ENCODE measurements at regions not wholly inside any gene's neighbourhood (a gene's known extent, or its start where the extent isn't known, plus 50 kb on each side); places are given as distances from the start of the nearest gene placed in this dataset.
"Not testable (repeated sequence)": the region's sequence is repeated elsewhere in the genome, so short reads cannot be mapped to it uniquely, and the experiment has no call there.

DNA sequence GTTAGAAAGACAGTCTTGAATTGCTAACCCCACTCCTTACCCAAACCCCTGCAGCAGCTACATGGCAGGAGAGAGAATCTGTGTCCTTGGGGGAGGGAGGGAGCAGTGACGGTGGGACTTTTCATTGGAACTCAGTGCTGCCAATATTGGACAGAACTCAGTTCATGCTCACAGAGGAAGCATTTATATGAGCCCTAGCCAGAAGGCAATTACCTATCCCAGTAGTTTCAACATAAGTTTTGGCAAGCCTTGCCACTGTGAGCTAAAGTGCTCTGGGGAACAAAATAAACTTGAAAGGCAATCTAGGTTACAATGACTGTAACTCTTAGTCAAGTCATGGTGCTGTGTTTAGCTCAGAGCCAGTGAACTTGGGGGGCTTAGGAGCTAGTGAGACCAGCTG is 1013.4 kb upstream of the COX7C start:
- DNase-seq (ENCODE audit: missing footprints) (no peak), ATAC-seq (peak; percentile 64)
- intact Hi-C loops (cut with DNase I): no loop called here

DNA sequence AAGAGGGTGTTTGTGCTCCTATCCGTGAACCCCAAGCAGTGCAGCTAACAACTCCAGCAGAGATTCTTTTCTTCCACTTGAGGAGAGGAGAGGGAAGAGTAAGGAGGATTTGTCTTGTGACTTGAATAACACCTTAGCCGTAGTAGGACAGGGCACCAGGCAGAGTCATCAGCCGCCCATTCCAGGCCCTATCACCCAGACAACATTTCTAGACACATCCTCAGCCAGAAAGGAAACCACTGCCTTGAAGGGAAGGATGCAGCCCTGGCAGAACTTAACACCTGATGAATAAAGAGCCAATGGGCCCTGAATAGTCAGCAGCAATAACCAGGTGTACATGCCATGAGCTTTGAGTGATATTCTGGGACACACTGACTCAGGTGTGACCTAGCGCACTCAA is 1013.0 kb upstream of the COX7C start:
- intact Hi-C loops (cut with DNase I): no loop called here
- DNase-seq (ENCODE audit: missing footprints): no peak
- ATAC-seq: no peak

DNA sequence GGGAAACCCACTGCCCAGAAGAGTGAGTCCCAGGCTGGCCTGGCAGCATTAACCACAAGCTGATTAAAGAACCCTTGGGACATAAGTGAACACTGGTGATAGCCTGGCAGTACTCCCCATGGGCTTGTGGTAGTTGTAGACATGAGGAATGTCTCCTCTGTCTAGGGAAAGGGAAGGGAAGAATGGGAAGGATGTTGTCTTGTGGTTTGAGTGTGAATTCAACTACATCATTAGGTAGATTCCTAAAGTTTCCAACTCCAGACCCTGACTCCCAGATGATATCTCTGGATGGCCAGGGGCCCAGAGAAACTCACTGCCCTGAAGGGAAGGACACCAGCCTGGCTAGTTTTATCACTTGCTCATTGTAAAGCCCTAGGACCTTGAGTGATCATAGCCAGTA is 1012.4 kb upstream of the COX7C start:
- intact Hi-C loops (cut with DNase I): no loop called here
- ATAC-seq (no peak), DNase-seq (ENCODE audit: missing footprints) (no peak)

DNA sequence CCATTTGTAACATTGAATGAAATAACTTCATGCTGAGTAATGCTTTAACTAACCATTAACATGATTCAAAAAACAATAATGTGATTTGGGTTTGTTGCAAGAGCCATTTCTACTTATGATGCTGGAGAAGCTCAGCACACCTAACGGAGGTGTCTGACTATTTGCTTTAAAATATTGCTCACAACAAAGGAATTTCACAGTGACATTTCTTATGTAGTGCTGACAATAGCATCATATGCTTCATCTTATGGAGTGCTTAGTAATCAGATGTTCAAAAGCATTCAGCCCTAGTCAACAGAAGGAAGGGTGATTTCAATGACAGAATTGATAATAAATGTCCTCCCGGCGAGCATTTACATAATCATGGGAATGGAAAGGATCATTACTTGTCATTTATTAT is 1003.3 kb upstream of the COX7C start:
- no peak for ATAC-seq
- intact Hi-C loops (cut with DNase I): no loop called here
- no peak for DNase-seq (ENCODE audit: missing footprints)

DNA sequence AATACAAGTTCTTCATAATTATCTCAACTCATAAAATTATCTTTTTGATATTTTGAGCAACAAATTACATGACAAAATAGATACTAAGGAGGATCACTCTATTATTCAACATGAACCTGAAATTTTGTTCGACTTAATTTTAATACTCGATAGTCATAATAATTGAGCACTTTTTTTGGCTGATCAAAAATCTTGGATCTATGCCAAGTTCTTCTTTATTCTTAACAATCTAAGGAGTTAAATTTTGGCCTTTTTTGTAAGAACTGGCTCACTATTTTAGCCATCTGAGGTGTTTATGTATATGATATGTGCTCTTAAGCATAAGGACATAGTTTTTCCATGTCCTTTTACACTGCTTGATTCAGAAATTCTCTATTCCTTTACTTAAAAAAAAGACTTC is 996.1 kb upstream of the COX7C start:
- DNase-seq (ENCODE audit: missing footprints) (no peak), ATAC-seq (no peak)
- intact Hi-C loops (cut with DNase I): no loop called here

DNA sequence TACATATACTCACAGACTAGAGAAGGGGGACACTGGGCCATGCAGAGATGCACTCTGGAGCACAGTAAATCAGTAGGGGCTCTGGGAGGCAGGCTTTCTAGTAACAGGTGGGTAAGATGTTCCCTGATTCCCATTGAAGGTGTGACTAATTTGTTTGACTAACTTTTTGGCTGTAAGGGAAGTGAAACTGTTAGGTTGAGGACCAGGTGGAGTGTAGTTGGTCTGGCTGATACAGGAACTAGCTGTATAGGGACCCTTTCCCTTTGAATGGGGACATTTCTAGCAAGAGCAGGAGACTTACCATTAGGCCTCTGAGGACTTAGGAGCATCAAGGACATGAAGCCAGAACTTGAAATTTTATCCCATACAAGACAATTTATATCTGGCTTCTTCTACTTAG is 989.6 kb upstream of the COX7C start:
- intact Hi-C loops (cut with DNase I): no loop called here
- DNase-seq (ENCODE audit: missing footprints) (no peak), ATAC-seq (no peak)

DNA sequence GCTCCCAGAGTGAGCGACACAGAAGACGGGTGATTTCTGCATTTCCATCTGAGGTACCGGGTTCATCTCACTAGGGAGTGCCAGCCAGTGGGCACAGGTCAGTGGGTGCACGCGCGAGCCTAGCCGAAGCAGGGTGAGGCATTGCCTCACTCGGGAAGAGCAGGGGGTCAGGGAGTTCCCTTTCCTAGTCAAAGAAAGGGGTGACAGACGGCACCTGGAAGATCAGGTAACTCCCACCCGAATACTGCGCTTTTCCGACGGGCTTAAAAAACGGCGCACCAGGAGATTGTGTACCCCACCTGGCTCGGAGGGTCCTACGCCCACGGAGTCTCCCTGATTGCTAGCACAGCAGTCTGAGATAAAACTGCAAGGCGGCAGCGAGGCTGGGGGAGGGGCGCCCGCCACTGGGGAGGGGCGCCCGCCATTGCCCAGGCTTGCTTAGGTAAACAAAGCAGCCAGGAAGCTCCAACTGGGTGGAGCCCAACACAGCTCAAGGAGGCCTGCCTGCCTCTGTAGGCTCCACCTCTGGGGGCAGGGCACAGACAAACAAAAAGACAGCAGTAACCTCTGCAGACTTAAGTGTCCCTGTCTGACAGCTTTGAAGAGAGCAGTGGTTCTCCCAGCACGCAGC is 979.1 kb upstream of the COX7C start:
- DNase-seq (ENCODE audit: missing footprints); intact Hi-C loops (cut with DNase I); ATAC-seq: not testable (repeated sequence)

DNA sequence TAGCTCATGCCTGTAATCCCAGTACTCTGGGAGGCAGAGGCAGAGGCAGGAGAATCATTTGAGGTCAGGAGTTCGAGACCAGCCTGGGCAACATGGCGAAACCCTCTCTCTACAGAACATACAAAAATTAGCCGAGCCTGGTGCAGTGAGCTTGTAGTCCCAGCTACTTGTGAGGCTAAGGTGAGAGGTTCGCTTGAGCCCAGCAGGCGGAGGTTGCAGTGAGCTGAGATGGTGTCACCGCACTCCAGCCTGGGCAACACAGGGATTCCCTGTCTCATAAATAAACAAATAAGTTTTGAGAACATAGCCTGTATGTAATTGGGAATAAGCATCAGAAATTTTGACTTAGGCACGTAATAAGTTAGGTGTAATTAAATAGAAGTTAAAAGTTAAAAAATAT is 971.7 kb upstream of the COX7C start:
- DNase-seq (ENCODE audit: missing footprints) (no peak), ATAC-seq (no peak)
- intact Hi-C loops (cut with DNase I): no loop called here

DNA sequence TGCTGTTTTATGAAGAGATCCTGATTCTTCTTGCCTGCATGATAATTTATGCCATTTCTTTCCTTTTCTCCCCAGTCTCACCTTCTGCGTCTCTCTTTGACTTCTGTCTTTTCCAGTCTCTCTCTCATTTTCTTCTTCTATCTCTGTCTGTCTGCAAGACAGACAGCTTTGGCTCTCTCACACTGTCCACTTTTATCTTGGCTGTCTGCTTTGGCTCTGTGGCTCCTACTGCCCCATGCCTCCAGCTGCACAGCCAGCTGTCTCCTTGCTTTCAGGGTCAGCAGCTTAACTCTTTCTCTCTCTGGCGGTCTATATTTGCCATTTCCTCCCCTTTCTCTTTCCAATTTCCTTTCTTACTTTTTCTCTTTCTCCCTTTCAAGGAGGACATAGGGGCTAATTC is 971.1 kb upstream of the COX7C start:
- intact Hi-C loops (cut with DNase I): no loop called here
- ATAC-seq (no peak), DNase-seq (ENCODE audit: missing footprints) (no peak)

DNA sequence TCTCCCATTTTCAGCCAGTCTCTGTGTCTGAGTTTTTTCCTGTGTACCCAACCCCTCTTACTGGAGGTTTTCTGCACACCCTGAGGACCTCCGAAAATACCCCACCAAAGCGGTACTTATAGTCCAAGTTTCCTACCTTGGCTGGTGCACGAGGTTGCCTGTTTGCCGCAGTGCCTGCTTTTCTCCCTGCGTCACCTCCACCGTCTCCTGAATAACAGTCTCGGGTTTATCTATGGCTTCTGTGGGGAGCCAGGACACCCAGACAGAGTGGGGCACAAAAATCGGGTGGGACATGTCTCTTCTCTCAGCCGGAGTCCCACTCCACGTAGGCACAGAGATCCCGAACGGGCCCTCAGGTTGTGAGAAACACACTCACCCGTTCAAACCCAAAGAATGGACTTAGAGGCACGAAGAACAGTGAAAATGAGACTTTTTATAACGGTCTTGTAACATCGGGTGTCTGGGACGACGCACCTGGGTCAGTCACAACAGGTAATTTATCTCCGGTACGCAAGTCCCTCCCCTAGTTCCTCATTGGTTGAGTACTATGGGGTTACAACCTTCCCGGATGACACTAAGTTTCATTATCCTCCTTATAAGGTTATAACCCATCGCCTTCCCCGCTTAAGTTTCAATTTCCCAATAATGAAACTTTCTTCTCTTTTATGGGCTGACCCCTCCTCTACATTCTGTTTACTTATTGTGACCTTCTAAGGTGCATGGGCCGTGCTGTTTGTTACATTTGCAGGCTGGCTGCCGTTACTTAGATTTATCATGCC is 970.2 kb upstream of the COX7C start:
- no peak for ATAC-seq
- intact Hi-C loops (cut with DNase I): no loop called here
- no peak for DNase-seq (ENCODE audit: missing footprints)

DNA sequence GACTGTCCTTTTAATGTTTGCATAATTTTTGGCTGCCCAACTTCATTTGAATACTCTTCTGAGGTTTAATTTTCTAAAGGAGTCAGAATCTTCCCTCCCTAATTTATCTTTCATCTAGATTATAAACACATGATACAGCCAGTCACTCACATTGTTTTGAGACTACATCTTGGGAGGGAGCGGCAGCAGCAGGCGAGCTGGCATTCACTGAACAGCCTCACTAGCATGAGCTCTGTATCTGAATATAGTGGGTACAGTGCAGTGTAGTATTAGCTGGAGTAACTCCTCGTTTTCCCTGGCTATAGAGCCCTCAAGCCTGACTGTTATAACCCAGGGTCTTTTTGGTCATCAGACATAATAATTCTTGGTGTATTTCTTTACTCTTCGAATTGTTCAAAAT is 969.2 kb upstream of the COX7C start:
- intact Hi-C loops (cut with DNase I): no loop called here
- ATAC-seq (no peak), DNase-seq (ENCODE audit: missing footprints) (no peak)

DNA sequence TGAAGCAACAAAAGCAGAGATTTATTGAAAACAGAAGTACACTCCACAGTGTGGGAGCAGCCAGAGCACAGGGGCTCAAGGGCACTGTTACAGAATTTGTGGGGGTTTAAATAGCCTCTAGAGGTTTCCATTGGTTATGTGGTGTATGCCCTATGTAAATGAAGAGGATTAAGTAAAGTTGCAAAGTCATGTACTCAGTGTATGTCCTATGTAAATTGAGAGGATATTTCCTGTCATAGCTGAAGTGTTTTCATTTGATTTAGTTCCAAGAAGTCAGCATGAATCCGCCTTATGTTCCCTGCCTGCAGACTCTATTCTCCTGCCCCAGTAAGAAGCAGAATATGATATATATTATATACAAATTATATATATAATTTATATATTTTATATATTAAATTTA is 966.0 kb upstream of the COX7C start:
- ATAC-seq: no peak
- no peak for DNase-seq (ENCODE audit: missing footprints)
- intact Hi-C loops (cut with DNase I): no loop called here

DNA sequence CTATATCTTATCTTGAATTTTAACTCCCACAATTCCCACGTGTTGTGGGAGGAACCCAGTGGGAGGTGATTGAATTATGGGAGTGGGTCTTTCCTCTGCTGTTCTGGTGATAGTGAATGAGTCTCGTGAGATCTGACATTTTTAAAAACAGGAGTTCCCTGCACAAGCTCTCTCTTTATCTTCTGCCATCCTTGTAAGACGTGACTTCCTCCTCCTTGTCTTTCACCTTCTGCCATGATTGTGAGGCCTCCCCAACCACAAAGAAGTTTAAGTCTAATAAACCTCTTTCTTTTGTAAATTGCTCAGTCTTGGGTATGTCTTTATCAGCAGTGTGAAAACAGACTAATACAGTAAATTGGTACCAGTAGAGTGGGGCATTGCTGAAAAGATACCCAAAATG is 963.6 kb upstream of the COX7C start:
- DNase-seq (ENCODE audit: missing footprints); intact Hi-C loops (cut with DNase I); ATAC-seq: not testable (repeated sequence)

DNA sequence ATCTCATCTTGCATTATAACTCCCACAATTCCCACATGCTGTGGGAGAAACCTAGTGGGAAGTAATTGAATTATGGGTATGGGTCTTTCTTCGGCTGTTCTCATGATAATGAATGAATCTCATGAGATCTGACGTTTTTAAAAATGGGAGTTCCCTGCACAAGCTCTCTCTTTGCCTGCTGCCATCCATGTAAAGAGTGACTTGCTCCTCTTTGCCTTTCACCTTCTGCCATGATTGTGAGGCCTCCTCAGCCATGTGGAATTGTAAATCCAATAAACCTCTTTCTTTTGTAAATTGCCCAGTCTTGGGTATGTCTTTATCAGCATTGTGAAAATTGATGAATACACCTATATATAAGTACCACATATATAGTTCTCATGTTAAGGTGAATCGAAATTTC is 961.7 kb upstream of the COX7C start:
- ATAC-seq (no peak), DNase-seq (ENCODE audit: missing footprints) (no peak)
- intact Hi-C loops (cut with DNase I): no loop called here

DNA sequence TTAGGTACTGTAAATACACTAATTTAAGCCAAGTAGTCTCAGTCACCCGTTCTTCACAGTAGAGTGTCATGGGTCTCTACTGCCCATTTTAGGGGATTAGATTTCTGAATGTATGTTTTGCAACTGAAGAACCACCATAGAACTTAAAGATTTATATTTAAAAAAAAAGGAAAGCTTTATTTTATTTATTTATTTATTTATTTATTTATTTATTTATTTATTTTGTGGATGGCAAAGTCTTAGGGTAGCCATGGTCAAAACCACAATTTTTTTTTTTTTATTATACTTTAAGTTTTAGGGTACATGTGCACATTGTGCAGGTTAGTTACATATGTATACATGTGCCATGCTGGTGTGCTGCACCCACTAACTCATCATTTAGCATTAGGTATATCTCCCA is 960.4 kb upstream of the COX7C start:
- ATAC-seq; DNase-seq (ENCODE audit: missing footprints); intact Hi-C loops (cut with DNase I): not testable (repeated sequence)

DNA sequence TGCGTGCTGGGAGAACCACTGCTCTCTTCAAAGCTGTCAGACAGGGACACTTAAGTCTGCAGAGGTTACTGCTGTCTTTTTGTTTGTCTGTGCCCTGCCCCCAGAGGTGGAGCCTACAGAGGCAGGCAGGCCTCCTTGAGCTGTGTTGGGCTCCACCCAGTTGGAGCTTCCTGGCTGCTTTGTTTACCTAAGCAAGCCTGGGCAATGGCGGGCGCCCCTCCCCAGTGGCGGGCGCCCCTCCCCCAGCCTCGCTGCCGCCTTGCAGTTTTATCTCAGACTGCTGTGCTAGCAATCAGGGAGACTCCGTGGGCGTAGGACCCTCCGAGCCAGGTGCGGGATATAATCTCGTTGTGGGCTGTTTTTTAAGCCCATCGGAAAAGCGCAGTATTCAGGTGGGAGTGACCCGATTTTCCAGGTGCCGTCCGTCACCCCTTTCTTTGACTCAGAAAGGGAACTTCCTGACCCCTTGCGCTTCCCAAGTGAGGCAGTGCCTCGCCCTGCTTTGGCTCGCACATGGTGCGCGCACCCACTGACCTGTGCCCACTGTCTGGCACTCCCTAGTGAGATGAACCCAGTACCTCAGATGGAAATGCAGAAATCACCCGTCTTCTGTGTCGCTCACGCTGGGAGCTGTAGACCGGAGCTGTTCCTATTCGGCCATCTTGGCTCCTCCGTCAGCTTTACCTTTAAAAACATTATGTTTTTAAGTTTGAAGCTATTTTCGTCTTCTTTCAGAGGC is 954.6 kb upstream of the COX7C start:
- intact Hi-C loops (cut with DNase I); DNase-seq (ENCODE audit: missing footprints); ATAC-seq: not testable (repeated sequence)

DNA sequence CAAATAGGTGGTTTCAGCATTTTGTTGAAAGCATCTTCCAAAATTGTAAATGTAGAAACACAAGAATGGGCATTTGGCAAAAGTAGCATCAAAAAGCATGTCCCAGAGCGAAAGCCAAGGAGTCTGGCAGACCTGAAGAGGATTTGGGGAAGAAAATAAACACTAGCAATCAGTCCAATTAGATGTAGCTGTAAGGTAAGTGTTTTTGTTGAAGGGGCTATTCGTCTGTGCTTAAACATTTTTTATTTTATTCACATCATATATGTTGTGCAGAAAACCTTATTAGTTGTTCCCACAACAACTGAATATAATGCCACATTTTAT is 954.1 kb upstream of the COX7C start:
- DNase-seq (ENCODE audit: missing footprints) (no peak), ATAC-seq (no peak)
- intact Hi-C loops (cut with DNase I): no loop called here

DNA sequence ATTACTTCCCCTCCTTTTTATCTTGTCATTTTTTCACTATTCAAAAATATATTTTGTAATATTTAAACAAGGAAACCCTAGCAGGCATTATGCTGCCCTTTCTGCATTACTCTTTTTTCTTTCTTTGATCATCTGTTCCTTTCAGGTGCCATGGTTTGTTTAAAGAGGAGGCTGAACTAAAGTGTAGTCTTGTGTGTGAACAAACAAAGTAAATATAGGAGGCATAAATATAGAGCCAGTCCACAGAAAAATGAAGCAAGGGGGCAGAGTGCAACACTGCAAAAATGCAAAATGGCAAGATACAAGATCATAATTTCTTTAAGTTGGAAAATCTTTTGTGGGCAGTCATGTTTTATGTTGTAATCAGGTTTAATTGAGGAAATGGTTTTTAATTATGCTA is 947.3 kb upstream of the COX7C start:
- DNase-seq (ENCODE audit: missing footprints) (no peak), ATAC-seq (no peak)
- intact Hi-C loops (cut with DNase I): no loop called here

DNA sequence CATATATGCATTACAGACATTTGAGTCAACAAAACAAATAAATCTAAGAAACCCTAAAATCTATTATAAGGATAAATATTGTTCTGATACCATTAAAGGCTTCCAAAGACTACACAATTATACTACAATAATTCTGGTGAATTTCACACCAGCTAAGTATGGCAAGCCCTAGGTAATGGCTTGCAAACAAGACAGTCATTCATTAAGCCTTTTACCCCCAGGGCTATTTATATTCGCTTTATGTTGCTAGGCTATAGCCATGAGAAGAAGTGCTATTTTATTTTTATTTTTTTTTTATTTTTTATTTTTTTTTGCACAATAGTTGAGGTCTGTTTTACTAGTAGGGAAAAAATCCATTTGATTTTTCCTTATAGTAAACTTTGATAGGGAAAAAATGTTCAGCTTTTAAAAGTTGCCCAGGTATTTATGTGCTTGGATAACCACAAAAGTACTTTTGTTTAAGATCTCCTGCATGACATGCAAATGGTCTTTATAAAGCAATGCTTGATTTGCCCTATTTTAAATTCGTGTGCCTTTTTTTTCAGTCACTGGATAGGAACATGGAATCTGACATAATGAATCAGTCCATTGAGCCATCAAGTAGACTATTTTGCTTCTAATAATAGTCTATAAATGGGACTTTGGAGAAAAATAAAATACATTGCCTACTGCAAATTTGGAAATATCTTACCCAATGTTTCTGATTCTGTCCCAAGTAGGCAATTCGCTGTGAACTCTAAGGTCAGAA is 946.3 kb upstream of the COX7C start:
- no peak for ATAC-seq
- intact Hi-C loops (cut with DNase I): no loop called here
- DNase-seq (ENCODE audit: missing footprints): no peak

DNA sequence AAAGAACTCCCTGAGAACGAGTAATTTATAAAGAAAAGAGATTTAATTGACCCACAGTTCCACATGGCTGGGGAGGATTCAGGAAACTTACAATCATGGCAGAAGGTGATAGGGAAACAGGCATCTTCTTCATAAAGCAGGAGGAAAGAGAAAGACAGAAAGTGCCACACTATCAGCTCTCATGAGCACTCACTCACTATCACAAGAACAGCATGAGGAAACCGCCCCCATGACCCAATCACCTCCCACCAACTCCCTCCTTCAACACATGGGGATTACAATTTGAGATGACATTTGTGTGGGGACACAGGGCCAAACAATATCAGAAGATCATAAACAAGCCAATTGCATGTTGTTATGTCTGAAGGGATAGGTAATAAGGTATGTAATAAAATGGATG is 935.9 kb upstream of the COX7C start:
- no peak for ATAC-seq
- DNase-seq (ENCODE audit: missing footprints): peak; percentile 2
- intact Hi-C loops (cut with DNase I): no loop called here

Data from Right ventricle myocardium inferior (tissue), 1 donor.